Vagina (tissue), 2 donors: ENCODE measurements at regions not wholly inside any gene's neighbourhood (a gene's known extent, or its start where the extent isn't known, plus 50 kb on each side); places are given as distances from the start of the nearest gene placed in this dataset.

ENCODE experiments used
- CTCF ChIP-seq, 3 experiments: fragments of 450-650 bp in 2 of 3; fragments of 200-600 bp in 1 of 3; sonication (generic) in 1 of 3; IDR thresholded peaks; one replicate each; pipeline ENCODE4 v1.5.1; 2017 to 2019; ENCODE audit warnings: antibody characterized with exemption in 3 of 3, mild to moderate bottlenecking in 2 of 3, moderate library complexity in 2 of 3
- POLR2A ChIP-seq, 2 donors: fragments of 450-650 bp; IDR thresholded peaks; one replicate each; pipeline ENCODE4 v1.6.1; 2017; ENCODE audit warnings: antibody characterized with exemption in 2 of 2, mild to moderate bottlenecking in 2 of 2, moderate library complexity in 2 of 2

- TF ChIP-seq POLR2A (IDR thresholded peaks at IDR 0.05) (no peak), CTCF (IDR thresholded peaks at IDR 0.05) (no peak)
Observed at GRCh38 chr10:37489658-37490003, 364.2 kb downstream of the ANKRD30A start.
